ENCODE measurements at regions not wholly inside any gene's neighbourhood (a gene's known extent, or its start where the extent isn't known, plus 50 kb on each side); places are given as distances from the start of the nearest gene placed in this dataset.

- no peak for TF ChIP-seq CTCF (IDR thresholded peaks at IDR 0.05; ENCODE audit: low read length)
- TF ChIP-seq EZH2 (IDR thresholded peaks at IDR 0.05; ENCODE audit: borderline replicate concordance, low read length): no peak
These were observed 51.7 kb upstream of the PJA1 start for GRCh38 chrX:69216911-69217310.
